Large intestine (tissue), 3 donors: ENCODE measurements at regions not wholly inside any gene's neighbourhood (a gene's known extent, or its start where the extent isn't known, plus 50 kb on each side); places are given as distances from the start of the nearest gene placed in this dataset.

Experiments
- DNase-seq, 2 donors: peaks; one replicate each; pipeline versions ENCODE4 v3.0.0 to v3.0.0-alpha.2; 2013
- H3K27ac ChIP-seq: one replicate; pipeline ENCODE4 v1.5.1; 2013; ENCODE audit warnings: low read length
- H3K27me3 ChIP-seq: 2 replicates; pipeline ENCODE4 v1.6.1; 2013; ENCODE audit warnings: low read length; ENCODE audit not compliant: control insufficient read depth, insufficient read depth
- H3K36me3 ChIP-seq: 2 replicates; pipeline ENCODE4 v1.6.1; 2013; ENCODE audit warnings: low read length; ENCODE audit not compliant: control insufficient read depth, insufficient read depth
- H3K4me1 ChIP-seq: one replicate; pipeline ENCODE4 v1.6.1; 2013; ENCODE audit warnings: low read length; ENCODE audit not compliant: control insufficient read depth, insufficient read depth
- H3K4me3 ChIP-seq: one replicate; pipeline ENCODE4 v1.5.1; 2013; ENCODE audit warnings: low read length
- H3K9me3 ChIP-seq: one replicate; pipeline ENCODE4 v1.6.1; 2013; ENCODE audit warnings: mild to moderate bottlenecking, low read depth, low read length, moderate library complexity; ENCODE audit not compliant: control insufficient read depth
- WGBS: methylation state at CpG from one replicate; pipeline ENCODE4 v1.1.5; 2013; ENCODE audit warnings: low lambda C conversion rate; ENCODE audit not compliant: insufficient coverage; 5-methylcytosine and 5-hydroxymethylcytosine counted together

GRCh38 chr3:127520993-127521392, 69.5 kb downstream of the TPRA1 start:
- WGBS, result 83% methylated on average over 1 of the region's 4 CpGs
- no peak overlapping the region for H3K4me3 ChIP-seq
- H3K9me3 ChIP-seq, result no peaks in the 10 kb centered on the region
- no peak for DNase-seq
- no peaks in the 10 kb centered on the region for H3K36me3 ChIP-seq
- peaks cover 12% of the 10 kb centered on the region for H3K27me3 ChIP-seq
- H3K4me1 ChIP-seq, result no peaks in the 10 kb centered on the region
- H3K27ac ChIP-seq, result no peak overlapping the region

- Histone ChIP-seq H3K27ac (no peak overlapping the region), H3K4me1 (no peaks in the 10 kb centered on the region), H3K36me3 (no peaks in the 10 kb centered on the region), H3K9me3 (no peaks in the 10 kb centered on the region), H3K27me3 (peaks cover 5% of the 10 kb centered on the region), H3K4me3 (no peak overlapping the region)
- WGBS, result 80% methylated on average over 1 of the region's 4 CpGs
- no peak for DNase-seq
These were observed 72.0 kb downstream of the TPRA1 start for GRCh38 chr3:127518456-127519081.

GRCh38 chr3:127512256-127512655, 78.3 kb downstream of the TPRA1 start:
- H3K9me3 ChIP-seq, result no peaks in the 10 kb centered on the region
- H3K4me3 ChIP-seq, result no peak overlapping the region
- no peaks in the 10 kb centered on the region for H3K4me1 ChIP-seq
- no peak overlapping the region for H3K27ac ChIP-seq
- no peak for DNase-seq
- 0% methylated on average over 1 of the region's 3 CpGs for WGBS
- peaks cover 5% of the 10 kb centered on the region for H3K27me3 ChIP-seq
- H3K36me3 ChIP-seq, result no peaks in the 10 kb centered on the region

GRCh38 chr3:127501177-127501576, 89.4 kb downstream of the TPRA1 start:
- no peaks in the 10 kb centered on the region for H3K27me3 ChIP-seq
- H3K4me3 ChIP-seq, result no peak overlapping the region
- H3K27ac ChIP-seq, result no peak overlapping the region
- no CpG with 5 or more reads among the region's 1 CpG for WGBS
- H3K36me3 ChIP-seq, result no peaks in the 10 kb centered on the region
- no peaks in the 10 kb centered on the region for H3K9me3 ChIP-seq
- no peaks in the 10 kb centered on the region for H3K4me1 ChIP-seq
- no peak for DNase-seq

- no peaks in the 10 kb centered on the region for H3K27me3 ChIP-seq
- DNase-seq, result no peak
- H3K4me1 ChIP-seq, result no peaks in the 10 kb centered on the region
- H3K4me3 ChIP-seq, result no peak overlapping the region
- WGBS, result no CpG with 5 or more reads among the region's 2 CpGs
- no peaks in the 10 kb centered on the region for H3K36me3 ChIP-seq
- no peak overlapping the region for H3K27ac ChIP-seq
- H3K9me3 ChIP-seq, result no peaks in the 10 kb centered on the region
These were observed 92.9 kb downstream of the TPRA1 start for GRCh38 chr3:127497676-127498075.

- H3K27me3 ChIP-seq, result no peaks in the 10 kb centered on the region
- DNase-seq, result no peak
- H3K4me3 ChIP-seq, result no peak overlapping the region
- H3K4me1 ChIP-seq, result no peaks in the 10 kb centered on the region
- H3K9me3 ChIP-seq, result no peaks in the 10 kb centered on the region
- H3K36me3 ChIP-seq, result no peaks in the 10 kb centered on the region
- no CpG with 5 or more reads among the region's 3 CpGs for whole genome bisulfite sequencing
- H3K27ac ChIP-seq, result no peak overlapping the region
These were observed 93.4 kb downstream of the TPRA1 start for GRCh38 chr3:127497166-127497565.

- no peaks in the 10 kb centered on the region for H3K9me3 ChIP-seq
These were observed 94.5 kb downstream of the TPRA1 start for GRCh38 chr3:127495821-127496655.

GRCh38 chr3:127493924-127494646, 96.4 kb downstream of the TPRA1 start:
- DNase-seq, result no peak
- no CpG with 5 or more reads among the region's 4 CpGs for WGBS
- no peaks in the 10 kb centered on the region for H3K9me3 ChIP-seq

More at GRCh38 chr3:127495821-127496655, 94.5 kb downstream of the TPRA1 start:
- Histone ChIP-seq H3K4me1 (no peaks in the 10 kb centered on the region), H3K27me3 (no peaks in the 10 kb centered on the region), H3K36me3 (no peaks in the 10 kb centered on the region), H3K27ac (no peak overlapping the region), H3K4me3 (no peak overlapping the region)
- no CpG with 5 or more reads among the region's 2 CpGs for WGBS
- DNase-seq, result no peak

GRCh38 chr3:127492426-127492825, 98.1 kb downstream of the TPRA1 start:
- Histone ChIP-seq H3K4me3 (no peak overlapping the region), H3K4me1 (no peaks in the 10 kb centered on the region), H3K27ac (no peak overlapping the region), H3K9me3 (no peaks in the 10 kb centered on the region), H3K36me3 (no peaks in the 10 kb centered on the region), H3K27me3 (no peaks in the 10 kb centered on the region)
- no peak for DNase-seq
- no CpG with 5 or more reads among the region's 2 CpGs for WGBS

More at GRCh38 chr3:127493924-127494646, 96.4 kb downstream of the TPRA1 start:
- H3K27me3 ChIP-seq, result no peaks in the 10 kb centered on the region
- no peaks in the 10 kb centered on the region for H3K36me3 ChIP-seq
- no peak overlapping the region for H3K4me3 ChIP-seq
- H3K4me1 ChIP-seq, result no peaks in the 10 kb centered on the region
- no peak overlapping the region for H3K27ac ChIP-seq

- Histone ChIP-seq H3K36me3 (no peaks in the 10 kb centered on the region), H3K9me3 (no peaks in the 10 kb centered on the region), H3K4me3 (no peak overlapping the region), H3K27me3 (no peaks in the 10 kb centered on the region), H3K4me1 (no peaks in the 10 kb centered on the region), H3K27ac (no peak overlapping the region)
- WGBS, result no CpG with 5 or more reads among the region's 5 CpGs
- no peak for DNase-seq
These were observed 98.6 kb downstream of the TPRA1 start for GRCh38 chr3:127491909-127492308.
